ENCODE measurements at regions not wholly inside any gene's neighbourhood (a gene's known extent, or its start where the extent isn't known, plus 50 kb on each side); places are given as distances from the start of the nearest gene placed in this dataset.

- TF ChIP-seq CTCF (IDR thresholded peaks at IDR 0.05) (no peak), POLR2A (IDR thresholded peaks at IDR 0.05) (no peak)
Observed at GRCh38 chr10:107708981-107709380, 544.5 kb upstream of the SORCS1 start.

Measured in uterus (tissue), 2 donors.